WTC11 (cell line): ENCODE measurements at regions not wholly inside any gene's neighbourhood (a gene's known extent, or its start where the extent isn't known, plus 50 kb on each side); places are given as distances from the start of the nearest gene placed in this dataset.

Experiments
- MAX ChIP-seq: sonication (generic); formaldehyde crosslinking; IDR thresholded peaks from 2 replicates; pipeline ENCODE4 v1.8.0; 2022; ENCODE audit warnings: mild to moderate bottlenecking, missing genetic modification reagents
- MXD4 ChIP-seq: fragments of 250-450 bp; sonication (Bioruptor Pico); IDR thresholded peaks from 2 replicates; pipeline ENCODE4 v1.8.0; 2021; ENCODE audit warnings: mild to moderate bottlenecking, moderate library complexity, borderline replicate concordance
- SP1 ChIP-seq: sonication (generic); formaldehyde crosslinking; conservative IDR thresholded peaks from 2 replicates; pipeline ENCODE4 v1.8.1; 2022; ENCODE audit warnings: missing genetic modification reagents
- USF2 ChIP-seq: sonication (generic); formaldehyde crosslinking; IDR thresholded peaks from 2 replicates; pipeline ENCODE4 v1.8.1; 2023; ENCODE audit warnings: mild to moderate bottlenecking, missing genetic modification reagents, moderate library complexity
- TF ChIP-seq, protein P1 (sequence below): fragments of 200-600 bp; IDR thresholded peaks from 2 replicates; pipeline ENCODE4 v1.8.0; 2022; ENCODE audit warnings: antibody characterized with exemption

DNA sequence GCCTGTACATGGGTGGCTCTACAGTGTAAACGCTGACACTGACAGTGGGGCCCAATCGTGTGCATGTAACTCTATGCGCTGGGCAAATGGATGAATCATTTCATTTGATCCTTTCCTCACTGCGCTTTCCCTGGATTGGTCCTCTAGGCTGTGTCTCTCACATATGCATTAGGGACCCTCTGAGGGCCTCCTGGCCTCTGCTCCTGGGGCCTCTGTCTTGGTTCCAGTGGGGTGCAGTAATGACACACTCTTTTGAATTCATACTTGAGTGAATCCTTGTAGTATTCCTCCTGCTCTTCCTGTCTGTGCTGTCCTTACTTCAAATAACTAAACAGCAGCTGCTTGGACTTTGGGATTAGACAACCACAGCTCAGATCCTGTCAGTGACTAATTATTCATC is 176.5 kb upstream of the ADO start:
- TF ChIP-seq MAX (CRISPR knock-in tag) (no peak), SP1 (no peak), USF2 (CRISPR knock-in tag) (no peak), MXD4 (CRISPR knock-in tag) (no peak)
- TF ChIP-seq, protein P1, sequence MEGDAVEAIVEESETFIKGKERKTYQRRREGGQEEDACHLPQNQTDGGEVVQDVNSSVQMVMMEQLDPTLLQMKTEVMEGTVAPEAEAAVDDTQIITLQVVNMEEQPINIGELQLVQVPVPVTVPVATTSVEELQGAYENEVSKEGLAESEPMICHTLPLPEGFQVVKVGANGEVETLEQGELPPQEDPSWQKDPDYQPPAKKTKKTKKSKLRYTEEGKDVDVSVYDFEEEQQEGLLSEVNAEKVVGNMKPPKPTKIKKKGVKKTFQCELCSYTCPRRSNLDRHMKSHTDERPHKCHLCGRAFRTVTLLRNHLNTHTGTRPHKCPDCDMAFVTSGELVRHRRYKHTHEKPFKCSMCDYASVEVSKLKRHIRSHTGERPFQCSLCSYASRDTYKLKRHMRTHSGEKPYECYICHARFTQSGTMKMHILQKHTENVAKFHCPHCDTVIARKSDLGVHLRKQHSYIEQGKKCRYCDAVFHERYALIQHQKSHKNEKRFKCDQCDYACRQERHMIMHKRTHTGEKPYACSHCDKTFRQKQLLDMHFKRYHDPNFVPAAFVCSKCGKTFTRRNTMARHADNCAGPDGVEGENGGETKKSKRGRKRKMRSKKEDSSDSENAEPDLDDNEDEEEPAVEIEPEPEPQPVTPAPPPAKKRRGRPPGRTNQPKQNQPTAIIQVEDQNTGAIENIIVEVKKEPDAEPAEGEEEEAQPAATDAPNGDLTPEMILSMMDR: no peak
